ENCODE measurements at regions not wholly inside any gene's neighbourhood (a gene's known extent, or its start where the extent isn't known, plus 50 kb on each side); places are given as distances from the start of the nearest gene placed in this dataset.

GRCh38 chr2:140108706-140109475 lies 1328.7 kb upstream of the NXPH2 start:
- Histone ChIP-seq H3K27ac (no peak overlapping the region), H3K4me3 (no peak overlapping the region), H3K36me3 (ENCODE audit: insufficient read depth in 1 of 2, low read depth in 1 of 2) (no peaks in the 10 kb centered on the region), H3K9me3 (no peaks in the 10 kb centered on the region), H3K27me3 (ENCODE audit: insufficient read depth in 3 of 3, low read length in 2 of 3) (no peaks in the 10 kb centered on the region), H3K4me1 (no peaks in the 10 kb centered on the region)
- TF ChIP-seq CTCF (IDR thresholded peaks at IDR 0.05) = no peak
- 62 to 66% (median 65%) methylated on average over 5 of the region's 5 CpGs for WGBS, 3 donors
- ATAC-seq = no peak
- DNase-seq = no peak
- intact Hi-C loops (cut with DNase I) = no loop called here

GRCh38 chr2:140091926-140092325 lies 1311.7 kb upstream of the NXPH2 start:
- H3K27ac ChIP-seq = no peak overlapping the region
- no peak for TF ChIP-seq CTCF (IDR thresholded peaks at IDR 0.05)
- DNase-seq (no peak), ATAC-seq (no peak)
- H3K9me3 ChIP-seq = no peaks in the 10 kb centered on the region
- H3K4me1 ChIP-seq = no peaks in the 10 kb centered on the region
- H3K36me3 ChIP-seq (ENCODE audit: insufficient read depth in 1 of 2, low read depth in 1 of 2) = no peaks in the 10 kb centered on the region
- 94 to 100% (median 95%) methylated on average over 1 of the region's 1 CpG for WGBS, 3 donors
- H3K4me3 ChIP-seq = no peak overlapping the region
- no peaks in the 10 kb centered on the region for H3K27me3 ChIP-seq (ENCODE audit: insufficient read depth in 3 of 3, low read length in 2 of 3)
- intact Hi-C loops (cut with DNase I) = no loop called here

GRCh38 chr2:140086964-140087363 lies 1306.8 kb upstream of the NXPH2 start:
- ATAC-seq = no peak
- no peak overlapping the region for H3K4me3 ChIP-seq
- no peaks in the 10 kb centered on the region for H3K36me3 ChIP-seq (ENCODE audit: insufficient read depth in 1 of 2, low read depth in 1 of 2)
- TF ChIP-seq CTCF (IDR thresholded peaks at IDR 0.05) = no peak
- H3K9me3 ChIP-seq = no peaks in the 10 kb centered on the region
- no peak overlapping the region for H3K27ac ChIP-seq
- WGBS, 3 donors = 73 to 79% (median 73%) methylated on average over 1 of the region's 1 CpG
- no peaks in the 10 kb centered on the region for H3K4me1 ChIP-seq
- no peak for DNase-seq
- no peaks in the 10 kb centered on the region for H3K27me3 ChIP-seq (ENCODE audit: insufficient read depth in 3 of 3, low read length in 2 of 3)
- intact Hi-C loops (cut with DNase I) = loop anchor here in 1 of 2 donors (5.0 kb wide), 1 partner anchor 775 kb away; no protein-coding TSS in a partner anchor

- ATAC-seq (no peak), DNase-seq (no peak)
- Histone ChIP-seq H3K27me3 (ENCODE audit: insufficient read depth in 3 of 3, low read length in 2 of 3) (no peaks in the 10 kb centered on the region), H3K4me1 (no peaks in the 10 kb centered on the region), H3K27ac (no peak overlapping the region), H3K9me3 (no peaks in the 10 kb centered on the region), H3K36me3 (ENCODE audit: insufficient read depth in 1 of 2, low read depth in 1 of 2) (no peaks in the 10 kb centered on the region), H3K4me3 (no peak overlapping the region)
- no peak for TF ChIP-seq CTCF (IDR thresholded peaks at IDR 0.05)
- intact Hi-C loops (cut with DNase I) = loop anchor here in 1 of 2 donors (5.0 kb wide), 1 partner anchor 777 kb away; no protein-coding TSS in a partner anchor
Observed at GRCh38 chr2:140085674-140086073, 1305.5 kb upstream of the NXPH2 start.

GRCh38 chr2:140079038-140079437 lies 1298.8 kb upstream of the NXPH2 start:
- intact Hi-C loops (cut with DNase I) = no loop called here
- Histone ChIP-seq H3K27me3 (ENCODE audit: insufficient read depth in 3 of 3, low read length in 2 of 3) (no peaks in the 10 kb centered on the region), H3K9me3 (no peaks in the 10 kb centered on the region), H3K36me3 (ENCODE audit: insufficient read depth in 1 of 2, low read depth in 1 of 2) (no peaks in the 10 kb centered on the region), H3K27ac (no peak overlapping the region), H3K4me3 (no peak overlapping the region), H3K4me1 (no peaks in the 10 kb centered on the region)
- ATAC-seq (no peak), DNase-seq (no peak)
- no peak for TF ChIP-seq CTCF (IDR thresholded peaks at IDR 0.05)

Data from psoas muscle (tissue), 7 donors.